Skeletal muscle tissue (tissue), 3 donors: ENCODE measurements at regions not wholly inside any gene's neighbourhood (a gene's known extent, or its start where the extent isn't known, plus 50 kb on each side); places are given as distances from the start of the nearest gene placed in this dataset.

Experiments
- H3K27ac ChIP-seq: one replicate; pipeline ENCODE4 v1.7.0; 2013; ENCODE audit warnings: mild to moderate bottlenecking, low read depth, low read length, inconsistent platforms
- H3K27me3 ChIP-seq, 3 donors: one replicate each; pipeline ENCODE4 v1.7.0; 2013; ENCODE audit warnings: low read length in 3 of 3; ENCODE audit not compliant: control insufficient read depth in 3 of 3, insufficient read depth in 3 of 3
- H3K36me3 ChIP-seq, 3 donors: one replicate each; pipeline ENCODE4 v1.7.0; 2013; ENCODE audit warnings: low read length in 3 of 3; ENCODE audit not compliant: control insufficient read depth in 3 of 3, insufficient read depth in 3 of 3
- H3K4me1 ChIP-seq, 3 donors: one replicate each; pipeline ENCODE4 v1.7.0; 2013; ENCODE audit warnings: low read length in 3 of 3, mild to moderate bottlenecking in 3 of 3; ENCODE audit not compliant: control insufficient read depth in 3 of 3, insufficient read depth in 3 of 3
- H3K4me3 ChIP-seq, 3 donors: one replicate each; pipeline ENCODE4 v1.7.0; 2013; ENCODE audit warnings: low read length in 3 of 3
- H3K9ac ChIP-seq, 3 donors: one replicate each; pipeline ENCODE4 v1.7.0; 2013; ENCODE audit warnings: low read length in 3 of 3, mild to moderate bottlenecking in 3 of 3, moderate library complexity in 2 of 3, low read depth in 1 of 3
- H3K9me3 ChIP-seq, 3 donors: one replicate each; pipeline ENCODE4 v1.7.0; 2013; ENCODE audit warnings: low read length in 3 of 3; ENCODE audit not compliant: control insufficient read depth in 3 of 3
- donor health status: Osteomylitis.

GRCh38 chr12:93223440-93224426 lies 154.0 kb upstream of the NUDT4 start:
- Histone ChIP-seq H3K27ac (no peak overlapping the region), H3K27me3 (no peaks in the 10 kb centered on the region), H3K4me1 (peaks cover 2 to 6% (median 2%) of the 10 kb centered on the region in 3 donors), H3K9ac (no peak overlapping the region), H3K36me3 (no peaks in the 10 kb centered on the region), H3K9me3 (no peaks in the 10 kb centered on the region), H3K4me3 (no peak overlapping the region)

GRCh38 chr12:93225094-93225493 lies 152.6 kb upstream of the NUDT4 start:
- no peak overlapping the region for H3K9ac ChIP-seq
- no peaks in the 10 kb centered on the region for H3K9me3 ChIP-seq
- H3K27me3 ChIP-seq = no peaks in the 10 kb centered on the region
- H3K4me1 ChIP-seq = peaks cover 0 to 2% (median 1%) of the 10 kb centered on the region in 3 donors
- H3K4me3 ChIP-seq = no peak overlapping the region
- no peaks in the 10 kb centered on the region for H3K36me3 ChIP-seq
- H3K27ac ChIP-seq = no peak overlapping the region

- H3K27me3 ChIP-seq = no peaks in the 10 kb centered on the region
- H3K36me3 ChIP-seq = no peaks in the 10 kb centered on the region
- no peak overlapping the region for H3K9ac ChIP-seq
- H3K4me3 ChIP-seq = no peak overlapping the region
- no peaks in the 10 kb centered on the region for H3K4me1 ChIP-seq
- H3K9me3 ChIP-seq = no peaks in the 10 kb centered on the region
- no peak overlapping the region for H3K27ac ChIP-seq
These were observed 151.4 kb upstream of the NUDT4 start for GRCh38 chr12:93226361-93226760.

GRCh38 chr12:93229494-93230325 lies 148.0 kb upstream of the NUDT4 start:
- H3K27ac ChIP-seq = no peak overlapping the region
- H3K36me3 ChIP-seq = no peaks in the 10 kb centered on the region
- no peaks in the 10 kb centered on the region for H3K9me3 ChIP-seq
- H3K4me1 ChIP-seq = peaks cover 0 to 3% (median 2%) of the 10 kb centered on the region in 3 donors
- no peaks in the 10 kb centered on the region for H3K27me3 ChIP-seq
- no peak overlapping the region for H3K9ac ChIP-seq
- H3K4me3 ChIP-seq = no peak overlapping the region

DNA sequence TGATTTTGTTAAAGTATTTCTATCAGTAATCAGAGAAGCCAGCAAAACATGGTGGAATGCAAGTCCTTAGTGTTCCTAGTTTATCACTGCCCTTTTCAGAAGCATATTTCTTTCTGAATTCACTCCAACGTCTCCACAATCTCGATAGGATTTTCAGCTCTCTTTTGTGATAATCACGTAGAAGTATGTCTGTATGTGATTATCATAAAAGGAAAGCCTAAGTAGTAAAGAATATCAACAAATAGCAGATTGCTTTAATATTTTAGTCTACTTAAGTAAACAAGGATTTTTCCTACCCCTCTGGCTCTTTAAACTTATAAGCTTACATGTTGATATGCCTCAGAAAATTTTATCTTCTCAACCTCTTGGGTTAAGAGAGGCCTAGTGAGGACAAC lies 147.4 kb upstream of the NUDT4 start:
- no peaks in the 10 kb centered on the region for H3K36me3 ChIP-seq
- no peaks in the 10 kb centered on the region for H3K9me3 ChIP-seq
- H3K27me3 ChIP-seq = no peaks in the 10 kb centered on the region
- no peak overlapping the region for H3K4me3 ChIP-seq
- no peak overlapping the region for H3K27ac ChIP-seq
- peaks cover 0 to 8% (median 3%) of the 10 kb centered on the region in 3 donors for H3K4me1 ChIP-seq
- H3K9ac ChIP-seq = no peak overlapping the region

DNA sequence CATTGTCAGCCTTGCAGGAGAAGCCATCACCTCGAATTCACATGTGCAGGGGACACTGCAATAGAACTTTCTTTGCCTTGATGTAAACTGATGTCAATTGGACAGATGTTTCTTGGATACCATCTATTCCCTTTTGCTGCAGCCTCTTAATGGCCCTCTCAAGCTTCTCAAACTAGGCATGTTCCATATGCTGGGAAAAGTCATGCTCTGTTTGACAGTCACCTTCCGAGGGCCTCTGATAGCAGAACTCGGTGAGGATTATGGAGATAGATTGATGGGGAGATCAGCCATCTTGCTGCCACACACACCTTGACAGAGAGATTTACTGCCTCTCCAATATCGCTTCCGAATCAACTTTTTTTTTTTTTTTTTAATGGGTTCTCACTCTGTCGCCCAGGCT lies 145.8 kb upstream of the NUDT4 start:
- no peak overlapping the region for H3K9ac ChIP-seq
- no peak overlapping the region for H3K27ac ChIP-seq

DNA sequence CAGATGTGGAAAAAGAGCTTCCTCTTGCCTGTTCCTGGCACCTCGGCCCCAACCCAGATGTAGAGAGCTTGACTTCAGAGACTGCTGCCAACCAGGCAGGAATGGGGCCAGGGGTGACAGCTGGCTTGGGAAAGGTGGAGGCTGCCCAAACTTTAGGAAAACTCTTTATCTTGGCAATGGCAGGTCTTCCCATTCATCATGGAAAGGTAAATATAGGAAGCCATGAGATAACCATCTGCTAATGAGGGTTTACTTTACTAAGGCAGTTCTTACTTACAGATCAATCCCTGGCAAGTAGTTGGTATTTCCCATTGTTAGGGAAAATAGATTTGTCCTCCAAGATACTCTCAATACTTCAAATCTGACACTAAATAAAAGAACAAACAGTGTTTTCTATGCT lies 143.1 kb upstream of the NUDT4 start:
- Histone ChIP-seq H3K4me3 (no peak overlapping the region), H3K27me3 (no peaks in the 10 kb centered on the region), H3K9me3 (no peaks in the 10 kb centered on the region), H3K9ac (no peak overlapping the region), H3K27ac (no peak overlapping the region), H3K36me3 (no peaks in the 10 kb centered on the region), H3K4me1 (peaks cover 6 to 28% (median 6%) of the 10 kb centered on the region in 3 donors)

More for the DNA sequence above, 145.8 kb upstream of the NUDT4 start:
- Histone ChIP-seq H3K36me3 (no peaks in the 10 kb centered on the region), H3K27me3 (no peaks in the 10 kb centered on the region), H3K4me1 (peaks cover 2 to 22% (median 3%) of the 10 kb centered on the region in 3 donors), H3K4me3 (no peak overlapping the region), H3K9me3 (no peaks in the 10 kb centered on the region)

DNA sequence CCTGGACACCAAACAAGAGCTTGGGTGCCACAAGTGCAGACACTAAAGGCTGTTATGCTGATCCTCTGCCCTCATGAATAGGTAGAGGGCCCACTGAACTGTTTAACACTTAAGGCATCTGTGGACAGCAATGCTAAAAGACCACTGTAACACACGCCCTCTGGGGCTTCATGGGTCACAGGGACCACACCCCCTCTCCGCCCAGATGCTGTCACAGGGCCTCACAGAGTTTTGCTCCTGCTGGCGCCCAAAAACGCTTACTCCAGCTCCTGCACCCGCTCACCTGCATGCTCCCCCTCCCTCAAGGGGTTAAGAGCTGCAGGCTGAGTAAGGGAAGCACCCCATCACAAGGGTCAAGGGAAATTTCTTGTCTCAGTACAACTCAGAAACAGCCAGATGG lies 141.8 kb upstream of the NUDT4 start:
- H3K4me1 ChIP-seq = peaks cover 6 to 28% (median 6%) of the 10 kb centered on the region in 3 donors
- no peak overlapping the region for H3K27ac ChIP-seq
- no peak overlapping the region for H3K9ac ChIP-seq
- no peaks in the 10 kb centered on the region for H3K36me3 ChIP-seq
- no peaks in the 10 kb centered on the region for H3K9me3 ChIP-seq
- H3K4me3 ChIP-seq = no peak overlapping the region
- no peaks in the 10 kb centered on the region for H3K27me3 ChIP-seq

GRCh38 chr12:93237235-93237915 lies 140.3 kb upstream of the NUDT4 start:
- peak overlapping the region; percentile 86 for H3K27ac ChIP-seq
- no peak overlapping the region for H3K9ac ChIP-seq
- H3K9me3 ChIP-seq = no peaks in the 10 kb centered on the region
- H3K27me3 ChIP-seq = no peaks in the 10 kb centered on the region
- H3K4me1 ChIP-seq = peaks cover 6 to 28% (median 6%) of the 10 kb centered on the region in 3 donors
- H3K36me3 ChIP-seq = no peaks in the 10 kb centered on the region
- H3K4me3 ChIP-seq = no peak overlapping the region
